ENCODE measurements at regions not wholly inside any gene's neighbourhood (a gene's known extent, or its start where the extent isn't known, plus 50 kb on each side); places are given as distances from the start of the nearest gene placed in this dataset.

DNA sequence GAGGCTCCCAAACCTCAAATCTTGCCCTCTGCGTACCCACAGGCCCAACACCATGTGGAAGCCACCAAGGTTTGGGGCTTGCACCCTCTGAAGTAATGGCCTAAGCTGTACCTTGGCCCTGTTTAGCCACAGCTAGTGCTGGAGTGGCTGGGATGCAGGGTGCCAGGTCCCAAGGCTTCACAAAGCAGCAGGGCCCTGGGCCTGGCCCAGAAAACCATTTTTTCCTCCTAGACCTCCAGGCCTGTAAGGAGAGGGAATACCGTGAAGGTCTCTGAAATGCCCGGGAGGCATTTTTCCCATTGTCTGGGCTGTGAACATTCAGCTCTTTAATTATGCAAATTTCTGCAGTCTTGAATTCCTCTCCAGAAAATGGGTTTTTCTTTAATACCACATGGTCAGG is 223.7 kb upstream of the CCN2 start:
- DNase-seq (ENCODE audit: low spot score in 2 of 2) = no peak
- intact Hi-C loops (cut with DNase I; ENCODE audit: low total_unique reads) = no loop called here
- H3K4me3 ChIP-seq (ENCODE audit: low read depth, poor library complexity, severe bottlenecking) = no peak overlapping the region
- WGBS, 2 donors = 90 to 97% methylated on average over 2 to 3 of the region's 3 CpGs
- no peak for TF ChIP-seq POLR2A (IDR thresholded peaks at IDR 0.05)
- TF ChIP-seq, protein P1, sequence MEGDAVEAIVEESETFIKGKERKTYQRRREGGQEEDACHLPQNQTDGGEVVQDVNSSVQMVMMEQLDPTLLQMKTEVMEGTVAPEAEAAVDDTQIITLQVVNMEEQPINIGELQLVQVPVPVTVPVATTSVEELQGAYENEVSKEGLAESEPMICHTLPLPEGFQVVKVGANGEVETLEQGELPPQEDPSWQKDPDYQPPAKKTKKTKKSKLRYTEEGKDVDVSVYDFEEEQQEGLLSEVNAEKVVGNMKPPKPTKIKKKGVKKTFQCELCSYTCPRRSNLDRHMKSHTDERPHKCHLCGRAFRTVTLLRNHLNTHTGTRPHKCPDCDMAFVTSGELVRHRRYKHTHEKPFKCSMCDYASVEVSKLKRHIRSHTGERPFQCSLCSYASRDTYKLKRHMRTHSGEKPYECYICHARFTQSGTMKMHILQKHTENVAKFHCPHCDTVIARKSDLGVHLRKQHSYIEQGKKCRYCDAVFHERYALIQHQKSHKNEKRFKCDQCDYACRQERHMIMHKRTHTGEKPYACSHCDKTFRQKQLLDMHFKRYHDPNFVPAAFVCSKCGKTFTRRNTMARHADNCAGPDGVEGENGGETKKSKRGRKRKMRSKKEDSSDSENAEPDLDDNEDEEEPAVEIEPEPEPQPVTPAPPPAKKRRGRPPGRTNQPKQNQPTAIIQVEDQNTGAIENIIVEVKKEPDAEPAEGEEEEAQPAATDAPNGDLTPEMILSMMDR (IDR thresholded peaks at IDR 0.05) = no peak

DNA sequence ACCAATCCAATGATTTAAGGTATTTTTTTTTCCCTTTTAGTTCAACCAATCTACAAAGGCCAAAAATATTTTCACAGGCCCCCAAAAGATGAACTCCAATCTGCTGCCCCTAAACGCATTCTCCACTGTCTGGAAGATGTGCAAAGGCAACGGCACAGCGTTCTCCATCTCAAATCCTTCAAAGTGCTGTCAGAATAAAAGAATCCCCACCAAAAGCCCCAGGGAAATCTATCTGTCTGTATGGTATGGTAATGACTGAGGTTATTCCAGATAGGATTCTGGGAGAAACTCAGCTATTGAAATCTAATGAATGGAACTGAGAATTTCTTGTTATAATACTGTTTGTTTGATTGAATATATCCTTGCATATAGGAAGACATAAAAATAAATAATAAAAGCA is 217.8 kb upstream of the CCN2 start:
- intact Hi-C loops (cut with DNase I; ENCODE audit: low total_unique reads) = no loop called here
- no peak for TF ChIP-seq POLR2A (IDR thresholded peaks at IDR 0.05)
- TF ChIP-seq, protein P1 (IDR thresholded peaks at IDR 0.05) = no peak
- 66 to 69% methylated on average over 3 of the region's 3 CpGs for WGBS, 2 donors
- H3K4me3 ChIP-seq (ENCODE audit: low read depth, poor library complexity, severe bottlenecking) = no peak overlapping the region
- DNase-seq (ENCODE audit: low spot score in 2 of 2) = no peak

DNA sequence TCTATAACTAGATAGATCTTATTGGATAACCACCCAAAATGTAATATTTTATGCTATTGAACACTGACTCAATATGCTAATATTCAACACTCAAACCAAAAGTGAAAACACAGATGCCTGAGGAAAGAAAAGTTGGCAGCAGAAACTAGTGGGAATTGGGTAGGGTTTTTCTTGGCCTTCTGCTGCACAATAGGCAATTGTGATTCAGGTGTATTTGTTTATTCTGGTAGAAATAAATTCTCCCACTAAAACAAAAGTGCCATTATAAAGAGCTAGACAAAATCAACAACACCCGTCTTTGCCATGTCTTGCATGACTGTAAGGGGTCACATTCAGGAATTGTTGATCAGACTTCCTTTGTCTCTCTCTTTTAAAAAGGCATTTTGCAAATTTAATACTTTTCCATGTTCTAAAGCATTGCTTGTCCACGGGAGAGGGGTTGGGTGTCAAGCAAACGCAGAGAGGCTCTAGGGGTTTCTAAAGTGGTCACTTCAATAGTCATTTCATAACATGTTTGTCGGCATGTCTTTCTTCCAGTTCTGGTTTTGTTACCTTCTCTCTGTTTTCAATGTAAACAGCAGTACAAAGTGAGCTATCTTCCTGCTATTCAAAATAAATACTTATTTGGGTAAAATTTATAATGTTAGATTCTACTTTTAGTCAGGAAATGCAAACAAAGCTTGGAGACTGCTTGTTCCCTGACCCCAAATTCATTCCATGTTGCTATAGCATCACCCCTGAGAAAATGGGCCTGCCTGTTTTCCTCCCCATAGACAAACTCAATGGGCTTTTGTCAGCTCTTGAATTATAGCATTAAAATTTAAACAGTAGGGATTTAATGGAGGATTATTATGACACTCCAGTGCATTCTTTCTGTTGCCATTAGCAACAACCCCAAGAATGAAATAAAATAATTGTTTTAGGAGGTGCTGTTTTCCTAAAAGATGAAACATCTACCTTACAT is 217.0 kb upstream of the CCN2 start:
- intact Hi-C loops (cut with DNase I; ENCODE audit: low total_unique reads) = no loop called here
- no peak for DNase-seq (ENCODE audit: low spot score in 2 of 2)
- TF ChIP-seq, protein P1 (IDR thresholded peaks at IDR 0.05) = no peak
- TF ChIP-seq POLR2A (IDR thresholded peaks at IDR 0.05) = no peak
- 57 to 64% methylated on average over 4 of the region's 4 CpGs for WGBS, 2 donors
- no peak overlapping the region for H3K4me3 ChIP-seq (ENCODE audit: low read depth, poor library complexity, severe bottlenecking)

DNA sequence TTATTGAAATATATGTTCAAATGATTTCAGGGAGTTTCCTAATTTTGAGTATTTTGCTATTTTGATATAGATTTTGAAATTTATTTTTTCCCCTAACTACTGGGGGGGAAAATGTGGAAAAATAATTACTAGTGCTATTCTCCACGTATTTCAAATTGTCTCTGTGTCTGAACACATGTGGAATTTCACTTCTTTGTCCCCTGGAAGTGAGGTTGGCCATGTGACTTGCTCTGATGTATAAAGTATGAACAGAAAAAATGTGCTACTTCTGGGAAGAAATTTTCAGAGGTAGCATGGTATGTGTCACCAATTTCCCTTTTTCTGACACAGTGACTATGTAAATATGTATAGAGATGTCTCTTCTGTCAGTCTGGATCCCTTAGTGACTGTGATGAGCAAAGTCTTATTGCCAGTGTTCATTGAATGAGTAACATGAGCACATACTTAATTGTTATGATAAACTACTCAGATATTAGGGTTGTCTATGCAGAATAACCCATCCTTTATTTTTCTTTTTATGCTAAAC is 215.4 kb upstream of the CCN2 start:
- no peak overlapping the region for H3K4me3 ChIP-seq (ENCODE audit: low read depth, poor library complexity, severe bottlenecking)
- no peak for TF ChIP-seq POLR2A (IDR thresholded peaks at IDR 0.05)
- TF ChIP-seq, protein P1 (IDR thresholded peaks at IDR 0.05) = no peak
- no peak for DNase-seq (ENCODE audit: low spot score in 2 of 2)
- 63 to 66% methylated on average over 1 of the region's 1 CpG for WGBS, 2 donors
- intact Hi-C loops (cut with DNase I; ENCODE audit: low total_unique reads) = no loop called here

DNA sequence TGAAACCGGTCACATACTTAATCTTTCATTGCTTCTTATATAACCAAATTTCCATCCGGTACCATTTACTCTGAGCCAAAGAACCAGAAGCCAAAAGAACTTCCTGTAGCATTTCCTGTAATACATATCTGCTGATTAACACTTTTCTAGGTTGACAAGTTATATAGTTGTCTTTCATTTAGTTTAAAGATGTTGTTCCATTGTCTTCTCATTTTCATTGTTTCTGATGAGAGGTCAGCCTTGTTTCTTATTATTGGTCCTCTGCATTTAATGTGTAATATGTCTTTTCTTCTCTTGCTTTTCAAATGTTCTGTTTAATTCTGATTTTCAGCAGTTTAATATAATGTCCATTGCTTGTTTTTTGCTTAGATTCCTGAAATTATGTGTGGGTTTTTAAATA is 214.5 kb upstream of the CCN2 start:
- DNase-seq (ENCODE audit: low spot score in 2 of 2) = no peak
- intact Hi-C loops (cut with DNase I; ENCODE audit: low total_unique reads) = no loop called here
- TF ChIP-seq, protein P1 (IDR thresholded peaks at IDR 0.05) = no peak
- TF ChIP-seq POLR2A (IDR thresholded peaks at IDR 0.05) = no peak
- 59 to 70% methylated on average over 2 of the region's 2 CpGs for WGBS, 2 donors
- no peak overlapping the region for H3K4me3 ChIP-seq (ENCODE audit: low read depth, poor library complexity, severe bottlenecking)

Measured in lower leg skin (tissue), 4 donors.